Kidney (tissue), 13 donors: ENCODE measurements at regions not wholly inside any gene's neighbourhood (a gene's known extent, or its start where the extent isn't known, plus 50 kb on each side); places are given as distances from the start of the nearest gene placed in this dataset.

Experiments used
- DNase-seq, 5 donors: peaks; one replicate each; pipeline ENCODE4 v3.0.0-alpha.2; 2013 to 2020
- FAIRE-seq: peaks from 2 replicates; lab custom pipeline; 2012; peaks lifted over from hg19 to GRCh38; lab: Jason Lieb, UNC
- H3K27ac ChIP-seq, 2 donors: one replicate each; pipeline ENCODE4 v1.7.0; 2013; ENCODE audit warnings: low read depth in 2 of 2, low read length in 2 of 2, inconsistent platforms in 1 of 2
- H3K27me3 ChIP-seq: one replicate; pipeline ENCODE4 v1.7.1; 2013; ENCODE audit warnings: low read length, inconsistent platforms; ENCODE audit not compliant: control insufficient read depth, insufficient read depth
- H3K36me3 ChIP-seq, 3 donors: one replicate each; pipeline versions ENCODE4 v1.7.0 to v1.7.1; 2013; ENCODE audit warnings: low read length in 3 of 3, control low read depth in 1 of 3, inconsistent platforms in 1 of 3; ENCODE audit not compliant: insufficient read depth in 3 of 3, control insufficient read depth in 2 of 3
- H3K4me1 ChIP-seq, 3 donors: one replicate each; pipeline versions ENCODE4 v1.7.0 to v1.7.1; 2013; ENCODE audit warnings: low read length in 3 of 3, inconsistent platforms in 1 of 3, low read depth in 1 of 3; ENCODE audit not compliant: control insufficient read depth in 2 of 3, insufficient read depth in 2 of 3
- H3K4me3 ChIP-seq, 3 donors: one replicate each; pipeline versions ENCODE4 v1.7.0 to v1.8.1; 2013; ENCODE audit warnings: low read length in 3 of 3, control low read depth in 1 of 3, inconsistent platforms in 1 of 3
- H3K9ac ChIP-seq, 3 donors: one replicate each; pipeline versions ENCODE4 v1.7.0 to v1.7.1; 2013; ENCODE audit warnings: low read length in 3 of 3, control low read depth in 1 of 3, inconsistent platforms in 1 of 3
- H3K9me3 ChIP-seq, 3 donors: one replicate each; pipeline versions ENCODE4 v1.7.0 to v1.7.1; 2013; ENCODE audit warnings: low read length in 3 of 3, control low read depth in 1 of 3, inconsistent platforms in 1 of 3; ENCODE audit not compliant: control insufficient read depth in 2 of 3, insufficient read depth in 1 of 3
- CTCF ChIP-seq: IDR thresholded peaks from 3 replicates; pipeline ENCODE4 v1.5.1; 2012; ENCODE audit warnings: mild to moderate bottlenecking, moderate library complexity, borderline replicate concordance; ENCODE audit not compliant: insufficient read depth; ENCODE audit errors: extremely low read depth
- intact Hi-C: fragments of 100-400 bp; cut with DNase I; formaldehyde crosslinking; loops from one replicate; pipeline ENCODE4 v1.11.1; 2022
- donor health status: control.
- donor health status: control.
- donor health status: control.
- donor health status: control.
- donor health status: control.
- donor health status: DM: yes; HTN: yes; CAD: no.
- donor health status: Normal renal cell carcinoma (clear cell type).

DNA sequence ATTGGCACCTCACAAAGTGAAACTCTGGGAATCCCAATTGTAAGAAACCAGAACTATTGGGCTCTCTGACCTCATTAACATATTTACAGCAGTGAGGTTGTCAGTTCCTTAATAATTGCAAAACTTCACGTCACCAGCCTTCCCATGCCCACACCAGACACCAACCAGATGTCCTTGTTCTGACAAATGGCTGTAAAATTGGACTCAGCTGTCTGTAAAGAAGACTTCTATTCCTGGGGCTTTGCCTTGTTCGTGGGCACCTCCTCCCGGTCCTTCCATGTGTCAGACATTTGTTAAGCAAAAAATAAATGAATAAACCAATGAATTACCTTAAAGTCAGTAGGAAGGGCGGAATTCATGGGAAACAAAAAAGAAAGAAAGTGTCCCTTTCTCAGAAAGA, 284.3 kb upstream of the CDH11 start:
- Histone ChIP-seq H3K4me1 (no peaks in the 10 kb centered on the region), H3K36me3 (no peaks in the 10 kb centered on the region), H3K27ac (no peak overlapping the region), H3K9ac (no peak overlapping the region), H3K4me3 (no peak overlapping the region), H3K27me3 (no peaks in the 10 kb centered on the region), H3K9me3 (no peaks in the 10 kb centered on the region)
- TF ChIP-seq CTCF = no peak
- no peak for DNase-seq
- intact Hi-C loops = no loop called here
- FAIRE-seq = no peak

- no peak for DNase-seq
- Histone ChIP-seq H3K4me1 (no peaks in the 10 kb centered on the region), H3K9ac (no peak overlapping the region), H3K27me3 (no peaks in the 10 kb centered on the region), H3K4me3 (no peak overlapping the region), H3K36me3 (no peaks in the 10 kb centered on the region), H3K27ac (no peak overlapping the region), H3K9me3 (no peaks in the 10 kb centered on the region)
- FAIRE-seq = no peak
- no peak for TF ChIP-seq CTCF
- intact Hi-C loops = no loop called here
These were observed 272.4 kb upstream of the CDH11 start for GRCh38 chr16:65394281-65394680.

DNA sequence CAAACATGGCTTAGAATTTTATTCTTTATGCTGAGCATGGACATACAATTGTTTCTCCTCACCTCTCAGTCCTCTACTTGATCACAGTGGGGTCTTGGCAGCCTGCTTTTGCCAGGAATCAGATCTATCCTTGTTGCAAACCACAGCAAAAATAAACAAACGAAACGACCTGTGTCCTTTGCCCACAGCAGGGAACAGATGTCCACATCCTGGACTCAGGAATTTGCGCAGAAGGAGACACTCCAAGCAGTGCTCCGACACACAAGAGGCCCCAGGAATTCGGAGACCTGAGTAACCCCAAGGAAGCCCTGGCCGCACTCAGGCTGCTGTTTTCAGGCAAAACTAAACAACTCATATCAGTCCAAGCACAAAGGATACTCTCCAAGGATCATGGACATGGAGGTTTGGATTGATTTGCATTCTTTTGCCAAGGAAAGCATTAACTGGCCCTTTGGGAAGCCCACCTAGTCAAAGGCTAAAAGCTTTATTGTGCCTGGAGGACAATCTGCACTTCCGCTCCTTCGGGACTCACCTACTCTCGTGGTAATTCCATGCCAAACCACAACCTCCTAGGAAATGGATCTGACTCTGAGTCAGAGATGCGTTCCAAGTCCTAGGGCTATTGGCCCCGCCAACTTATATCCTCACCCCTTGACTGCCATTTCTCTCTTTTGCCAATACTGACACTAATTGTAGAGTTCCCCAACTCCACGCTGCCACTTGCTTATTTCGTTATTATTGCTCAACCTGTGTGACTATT, 271.1 kb upstream of the CDH11 start:
- FAIRE-seq (no peak), DNase-seq (no peak)
- no peak overlapping the region for H3K4me3 ChIP-seq
- intact Hi-C loops = no loop called here
- no peaks in the 10 kb centered on the region for H3K9me3 ChIP-seq
- no peak overlapping the region for H3K9ac ChIP-seq
- H3K4me1 ChIP-seq = no peaks in the 10 kb centered on the region
- H3K27me3 ChIP-seq = no peaks in the 10 kb centered on the region
- H3K27ac ChIP-seq = no peak overlapping the region
- no peaks in the 10 kb centered on the region for H3K36me3 ChIP-seq
- TF ChIP-seq CTCF = no peak

GRCh38 chr16:65388592-65388991, 266.7 kb upstream of the CDH11 start:
- H3K9ac ChIP-seq = no peak overlapping the region
- intact Hi-C loops = no loop called here
- no peak for TF ChIP-seq CTCF
- H3K27me3 ChIP-seq = no peaks in the 10 kb centered on the region
- H3K27ac ChIP-seq = no peak overlapping the region
- H3K4me3 ChIP-seq = no peak overlapping the region
- H3K4me1 ChIP-seq = no peaks in the 10 kb centered on the region
- H3K9me3 ChIP-seq = no peaks in the 10 kb centered on the region
- DNase-seq = no peak
- no peak for FAIRE-seq
- no peaks in the 10 kb centered on the region for H3K36me3 ChIP-seq
